ENCODE measurements at regions not wholly inside any gene's neighbourhood (a gene's known extent, or its start where the extent isn't known, plus 50 kb on each side); places are given as distances from the start of the nearest gene placed in this dataset.
"Not testable (repeated sequence)": the region's sequence is repeated elsewhere in the genome, so short reads cannot be mapped to it uniquely, and the experiment has no call there.

- Mint-ChIP-seq H3K36me3 (ENCODE audit: low read depth) (no peaks in the 10 kb centered on the region), H3K9me3 (no peaks in the 10 kb centered on the region), H3K27me3 (ENCODE audit: insufficient read depth) (peaks cover 3% of the 10 kb centered on the region; the same call in 1 of the 2 replicates), H3K27ac (peak overlapping the region; percentile 24; the same call in 1 of the 2 replicates), H3K4me3 (no peak overlapping the region), H3K4me1 (ENCODE audit: low read depth) (peaks cover 32% of the 10 kb centered on the region)
- DNase-seq: no peak
- TF ChIP-seq, protein P1, sequence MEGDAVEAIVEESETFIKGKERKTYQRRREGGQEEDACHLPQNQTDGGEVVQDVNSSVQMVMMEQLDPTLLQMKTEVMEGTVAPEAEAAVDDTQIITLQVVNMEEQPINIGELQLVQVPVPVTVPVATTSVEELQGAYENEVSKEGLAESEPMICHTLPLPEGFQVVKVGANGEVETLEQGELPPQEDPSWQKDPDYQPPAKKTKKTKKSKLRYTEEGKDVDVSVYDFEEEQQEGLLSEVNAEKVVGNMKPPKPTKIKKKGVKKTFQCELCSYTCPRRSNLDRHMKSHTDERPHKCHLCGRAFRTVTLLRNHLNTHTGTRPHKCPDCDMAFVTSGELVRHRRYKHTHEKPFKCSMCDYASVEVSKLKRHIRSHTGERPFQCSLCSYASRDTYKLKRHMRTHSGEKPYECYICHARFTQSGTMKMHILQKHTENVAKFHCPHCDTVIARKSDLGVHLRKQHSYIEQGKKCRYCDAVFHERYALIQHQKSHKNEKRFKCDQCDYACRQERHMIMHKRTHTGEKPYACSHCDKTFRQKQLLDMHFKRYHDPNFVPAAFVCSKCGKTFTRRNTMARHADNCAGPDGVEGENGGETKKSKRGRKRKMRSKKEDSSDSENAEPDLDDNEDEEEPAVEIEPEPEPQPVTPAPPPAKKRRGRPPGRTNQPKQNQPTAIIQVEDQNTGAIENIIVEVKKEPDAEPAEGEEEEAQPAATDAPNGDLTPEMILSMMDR (IDR thresholded peaks at IDR 0.05): no peak
Measured at GRCh38 chr20:54350415-54350814, 125.0 kb upstream of the DOK5 start.

- no peak for DNase-seq
- H3K4me1 Mint-ChIP-seq (ENCODE audit: low read depth): peaks cover 26% of the 10 kb centered on the region
- peaks cover 3% of the 10 kb centered on the region; the same call in 1 of the 2 replicates for H3K27me3 Mint-ChIP-seq (ENCODE audit: insufficient read depth)
- no peak overlapping the region for H3K4me3 Mint-ChIP-seq
- no peak overlapping the region for H3K27ac Mint-ChIP-seq
- no peaks in the 10 kb centered on the region for H3K9me3 Mint-ChIP-seq
- no peaks in the 10 kb centered on the region for H3K36me3 Mint-ChIP-seq (ENCODE audit: low read depth)
- TF ChIP-seq, protein P1 (IDR thresholded peaks at IDR 0.05): no peak
Measured at GRCh38 chr20:54351371-54352136, 123.8 kb upstream of the DOK5 start.

DNA sequence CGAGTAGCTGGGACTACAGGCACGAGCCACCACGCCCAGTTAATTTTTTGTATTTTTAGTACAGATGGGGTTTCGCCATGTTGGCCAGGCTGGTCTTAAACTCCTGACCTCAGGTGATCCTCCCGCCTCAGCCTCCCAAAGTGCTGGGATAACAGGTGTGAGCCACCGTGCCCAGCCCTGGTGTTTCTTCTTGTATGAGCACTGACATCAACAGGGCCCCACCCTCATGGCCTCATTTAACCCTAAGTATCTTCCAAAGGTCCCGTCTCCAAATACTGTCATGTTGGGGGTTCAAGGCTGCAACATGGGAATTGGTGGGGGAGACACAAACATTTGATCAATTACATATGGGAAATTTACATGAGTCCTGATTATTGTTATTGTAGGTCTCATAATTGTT is 122.9 kb upstream of the DOK5 start:
- DNase-seq; H3K4me3 Mint-ChIP-seq; H3K27me3 Mint-ChIP-seq (ENCODE audit: insufficient read depth); H3K36me3 Mint-ChIP-seq (ENCODE audit: low read depth); H3K27ac Mint-ChIP-seq; H3K9me3 Mint-ChIP-seq: not testable (repeated sequence)
- peaks cover 26% of the 10 kb centered on the region for H3K4me1 Mint-ChIP-seq (ENCODE audit: low read depth)

GRCh38 chr20:54353292-54353691 is 122.1 kb upstream of the DOK5 start:
- Mint-ChIP-seq H3K4me3 (no peak overlapping the region), H3K27me3 (ENCODE audit: insufficient read depth) (peaks cover 3% of the 10 kb centered on the region; the same call in 1 of the 2 replicates), H3K4me1 (ENCODE audit: low read depth) (peaks cover 27% of the 10 kb centered on the region)

DNA sequence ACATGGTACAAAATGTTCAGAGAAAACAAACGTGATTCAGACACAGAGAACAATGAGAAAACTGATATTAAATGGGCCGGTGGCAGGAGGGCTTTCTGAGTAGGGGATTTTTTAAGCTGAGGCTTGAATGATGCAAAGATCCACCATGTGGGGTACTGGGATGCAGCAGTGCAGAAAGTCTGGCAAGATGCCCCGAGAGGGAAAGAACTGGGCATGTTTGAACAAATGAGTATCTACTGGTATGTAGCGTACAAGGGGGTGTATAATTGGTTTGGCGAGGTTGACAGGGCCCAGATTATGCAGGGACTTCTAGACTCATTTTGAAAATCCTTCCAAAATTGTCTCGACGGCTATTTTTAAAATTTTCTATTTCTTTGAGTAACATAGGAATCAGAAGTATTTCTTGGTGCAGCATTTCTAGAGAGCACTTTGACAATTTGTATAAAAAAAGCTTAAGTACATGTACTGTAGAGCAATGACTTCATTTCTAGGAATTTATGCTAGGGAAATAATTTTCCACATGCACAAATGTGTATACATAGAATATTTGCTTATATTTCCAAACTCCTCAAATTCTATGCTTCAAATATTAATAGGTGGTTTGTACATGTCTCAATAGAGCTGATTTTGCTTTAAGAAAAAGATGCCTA is 119.6 kb upstream of the DOK5 start:
- no peak for DNase-seq
- Mint-ChIP-seq H3K27me3 (ENCODE audit: insufficient read depth) (peaks cover 5% of the 10 kb centered on the region; the same call in 1 of the 2 replicates), H3K9me3 (no peaks in the 10 kb centered on the region), H3K4me1 (ENCODE audit: low read depth) (peaks cover 20% of the 10 kb centered on the region), H3K36me3 (ENCODE audit: low read depth) (no peaks in the 10 kb centered on the region), H3K4me3 (no peak overlapping the region), H3K27ac (no peak overlapping the region)
- TF ChIP-seq, protein P1 (IDR thresholded peaks at IDR 0.05): no peak

More at GRCh38 chr20:54353292-54353691, 122.1 kb upstream of the DOK5 start:
- DNase-seq: no peak
- Mint-ChIP-seq H3K9me3 (no peaks in the 10 kb centered on the region), H3K27ac (no peak overlapping the region), H3K36me3 (ENCODE audit: low read depth) (no peaks in the 10 kb centered on the region)
- TF ChIP-seq, protein P1 (IDR thresholded peaks at IDR 0.05): no peak

GRCh38 chr20:54356801-54357200 is 118.6 kb upstream of the DOK5 start:
- TF ChIP-seq, protein P1 (IDR thresholded peaks at IDR 0.05): no peak
- H3K36me3 Mint-ChIP-seq (ENCODE audit: low read depth): no peaks in the 10 kb centered on the region
- H3K4me3 Mint-ChIP-seq: no peak overlapping the region

More at GRCh38 chr20:54356801-54357200, 118.6 kb upstream of the DOK5 start:
- Mint-ChIP-seq H3K9me3 (no peaks in the 10 kb centered on the region), H3K27me3 (ENCODE audit: insufficient read depth) (peaks cover 5% of the 10 kb centered on the region; the same call in 1 of the 2 replicates), H3K4me1 (ENCODE audit: low read depth) (peaks cover 19% of the 10 kb centered on the region), H3K27ac (no peak overlapping the region)
- no peak for DNase-seq
